Stimulated activated memory B cell treated with anti-CD40 and anti-IgM and Interleukin-4, amounts not matched to agents 10 μg/mL and 1 μg/mL and 100 μg/mL, for 72 hours (primary cell): ENCODE measurements at regions not wholly inside any gene's neighbourhood (a gene's known extent, or its start where the extent isn't known, plus 50 kb on each side); places are given as distances from the start of the nearest gene placed in this dataset.
"Not testable (repeated sequence)": the region's sequence is repeated elsewhere in the genome, so short reads cannot be mapped to it uniquely, and the experiment has no call there.

Experiments
- ATAC-seq: fragments of 150-1000 bp; cut with Tn5 transposase; 2 replicates; pipeline ENCODE4 v1.10.0; 2021
- H3K27ac Mint-ChIP-seq: one replicate; pipeline ENCODE4 v1.8.0; 2022; ENCODE audit warnings: mild to moderate bottlenecking, mixed read lengths
- H3K27me3 Mint-ChIP-seq: one replicate; pipeline ENCODE4 v1.8.0; 2022; ENCODE audit warnings: mixed read lengths
- H3K36me3 Mint-ChIP-seq: one replicate; pipeline ENCODE4 v1.8.0; 2022; ENCODE audit warnings: mixed read lengths
- H3K4me1 Mint-ChIP-seq: one replicate; pipeline ENCODE4 v1.8.0; 2022; ENCODE audit warnings: mixed read lengths
- H3K4me3 Mint-ChIP-seq: one replicate; pipeline ENCODE4 v1.8.0; 2022; ENCODE audit warnings: mild to moderate bottlenecking, moderate library complexity, mixed read lengths
- H3K9me3 Mint-ChIP-seq: one replicate; pipeline ENCODE4 v1.8.0; 2022; ENCODE audit warnings: mixed read lengths

DNA sequence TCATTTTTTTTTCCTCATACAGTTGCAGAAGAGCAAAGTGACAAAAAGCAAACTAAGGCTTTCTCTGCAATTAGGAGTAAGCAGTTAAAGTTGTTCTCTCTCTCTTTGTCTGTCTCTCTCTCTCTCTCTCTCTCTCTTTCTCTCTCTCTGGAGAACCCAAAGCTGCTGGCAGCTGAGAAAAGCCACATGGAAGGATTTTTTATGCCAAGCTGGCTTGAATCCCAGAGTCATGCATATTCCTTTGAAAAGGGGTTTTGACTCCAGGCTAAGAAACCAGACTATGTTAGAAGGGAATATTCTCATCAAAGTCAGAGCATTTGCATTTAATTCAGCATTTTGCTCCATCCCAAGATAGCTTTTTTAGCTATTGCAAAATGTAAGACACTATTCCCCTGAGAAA lies 1114.2 kb upstream of the GOT2 start:
- Mint-ChIP-seq H3K4me1 (no peaks in the 10 kb centered on the region), H3K27ac (no peak overlapping the region), H3K27me3 (no peaks in the 10 kb centered on the region), H3K36me3 (no peaks in the 10 kb centered on the region), H3K9me3 (peaks cover 13% of the 10 kb centered on the region), H3K4me3 (no peak overlapping the region)
- no peak for ATAC-seq

DNA sequence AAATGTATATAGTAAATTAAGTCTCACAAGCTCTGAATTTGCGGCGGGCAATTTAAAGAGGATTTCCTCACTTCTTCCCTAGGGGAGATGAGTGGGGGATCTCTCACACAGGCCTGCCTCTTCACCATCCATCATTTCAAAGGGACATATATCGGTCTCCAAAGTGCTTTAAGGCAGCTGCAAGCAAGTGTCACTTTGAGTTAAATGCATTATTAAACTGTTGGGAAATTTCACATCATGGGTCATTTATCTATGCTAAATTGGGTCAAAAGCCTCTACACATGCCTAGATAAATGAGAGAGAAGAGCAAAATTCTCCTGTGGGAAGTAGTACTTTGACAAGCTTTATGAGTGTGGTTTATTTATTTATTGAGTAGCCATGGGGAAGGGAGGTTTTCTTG lies 1106.1 kb upstream of the GOT2 start:
- Mint-ChIP-seq H3K27ac (no peak overlapping the region), H3K4me1 (no peaks in the 10 kb centered on the region), H3K27me3 (no peaks in the 10 kb centered on the region), H3K36me3 (no peaks in the 10 kb centered on the region), H3K9me3 (peaks cover 23% of the 10 kb centered on the region), H3K4me3 (no peak overlapping the region)
- no peak for ATAC-seq

DNA sequence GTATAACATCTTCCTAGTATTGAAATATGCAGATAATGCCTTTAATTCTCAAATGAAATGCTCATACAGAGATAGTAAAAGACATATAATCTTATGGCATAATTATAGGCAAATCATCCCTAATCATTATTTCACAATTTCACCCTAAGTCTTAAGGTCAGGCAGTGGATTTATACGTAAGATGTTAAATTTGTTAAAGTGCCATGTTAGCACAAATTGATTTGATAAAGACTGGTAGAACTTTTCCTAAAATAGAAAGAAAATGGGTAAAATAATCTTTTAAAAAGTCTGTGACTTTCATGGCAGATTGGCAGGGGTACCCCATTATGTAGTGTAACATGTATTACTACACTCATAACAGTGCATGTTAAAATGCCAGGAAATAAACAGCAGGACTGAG lies 1092.7 kb upstream of the GOT2 start:
- H3K36me3 Mint-ChIP-seq, result no peaks in the 10 kb centered on the region
- H3K27ac Mint-ChIP-seq, result no peak overlapping the region
- peaks cover 12% of the 10 kb centered on the region for H3K9me3 Mint-ChIP-seq
- H3K4me3 Mint-ChIP-seq, result no peak overlapping the region
- no peak for ATAC-seq
- no peaks in the 10 kb centered on the region for H3K27me3 Mint-ChIP-seq
- no peaks in the 10 kb centered on the region for H3K4me1 Mint-ChIP-seq

DNA sequence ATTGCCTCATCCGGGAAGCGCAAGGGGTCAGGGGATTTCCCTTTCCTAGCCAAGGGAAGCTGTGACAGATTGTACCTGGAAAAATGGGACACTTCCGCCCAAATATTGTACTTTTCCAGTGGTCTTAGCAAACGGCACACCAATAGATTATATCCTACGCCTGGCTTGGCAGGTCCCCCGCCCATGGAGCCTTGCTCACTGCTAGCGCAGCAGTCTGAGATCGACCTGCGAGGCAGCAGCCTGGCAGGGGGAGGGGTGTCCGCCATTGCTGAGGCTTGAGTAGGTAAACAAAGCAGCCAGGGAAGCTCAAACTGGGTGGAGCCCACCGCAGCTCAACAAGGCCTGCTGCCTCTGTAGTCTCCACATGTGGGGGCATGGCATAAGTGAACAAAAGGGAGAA lies 1075.4 kb upstream of the GOT2 start:
- ATAC-seq, H3K36me3 Mint-ChIP-seq, H3K9me3 Mint-ChIP-seq, H3K4me1 Mint-ChIP-seq, H3K4me3 Mint-ChIP-seq, H3K27ac Mint-ChIP-seq, H3K27me3 Mint-ChIP-seq: not testable (repeated sequence)

DNA sequence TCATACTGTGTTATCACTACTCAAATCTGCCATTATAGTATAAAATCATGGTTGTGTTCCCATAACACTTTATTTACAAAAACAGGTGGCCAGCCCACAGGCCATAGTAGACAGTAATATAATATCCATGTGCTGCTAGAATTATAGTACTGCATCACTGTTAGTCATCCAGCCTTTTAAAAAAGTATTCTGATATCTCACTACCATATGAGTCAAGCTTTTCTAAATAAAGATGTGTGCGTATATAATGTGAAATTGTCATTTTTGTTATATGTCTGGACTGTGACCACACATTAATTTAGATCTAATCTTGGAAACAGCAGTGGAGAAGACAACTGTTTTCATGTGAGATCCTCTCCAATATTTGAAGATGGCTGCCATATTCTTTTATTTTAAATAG lies 1049.1 kb upstream of the GOT2 start:
- no peak overlapping the region for H3K27ac Mint-ChIP-seq
- no peaks in the 10 kb centered on the region for H3K4me1 Mint-ChIP-seq
- H3K27me3 Mint-ChIP-seq, result no peaks in the 10 kb centered on the region
- H3K36me3 Mint-ChIP-seq, result no peaks in the 10 kb centered on the region
- H3K9me3 Mint-ChIP-seq, result peaks cover 19% of the 10 kb centered on the region
- H3K4me3 Mint-ChIP-seq, result no peak overlapping the region
- ATAC-seq, result no peak

DNA sequence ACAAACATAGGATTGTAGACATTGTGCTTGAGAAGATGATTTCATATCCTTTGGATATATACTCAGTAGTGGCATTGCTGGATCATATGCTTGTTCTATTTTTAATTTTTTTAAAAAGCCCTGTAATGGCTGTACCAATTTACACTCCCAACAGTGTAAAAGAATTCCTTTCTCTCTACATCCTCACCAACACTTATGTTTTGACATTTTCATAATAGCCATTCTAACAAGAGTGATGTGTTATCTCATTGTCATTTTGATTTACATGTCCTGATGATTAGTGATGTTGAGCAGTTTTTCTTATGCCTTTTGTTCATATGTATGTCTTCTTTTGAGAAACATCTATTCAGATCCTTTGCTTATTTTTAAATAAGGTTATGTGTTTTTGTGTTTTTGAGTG lies 1039.2 kb upstream of the GOT2 start:
- Mint-ChIP-seq H3K36me3 (no peaks in the 10 kb centered on the region), H3K9me3 (peaks cover 4% of the 10 kb centered on the region), H3K27me3 (no peaks in the 10 kb centered on the region), H3K4me1 (no peaks in the 10 kb centered on the region), H3K4me3 (no peak overlapping the region), H3K27ac (no peak overlapping the region)
- ATAC-seq, result no peak

DNA sequence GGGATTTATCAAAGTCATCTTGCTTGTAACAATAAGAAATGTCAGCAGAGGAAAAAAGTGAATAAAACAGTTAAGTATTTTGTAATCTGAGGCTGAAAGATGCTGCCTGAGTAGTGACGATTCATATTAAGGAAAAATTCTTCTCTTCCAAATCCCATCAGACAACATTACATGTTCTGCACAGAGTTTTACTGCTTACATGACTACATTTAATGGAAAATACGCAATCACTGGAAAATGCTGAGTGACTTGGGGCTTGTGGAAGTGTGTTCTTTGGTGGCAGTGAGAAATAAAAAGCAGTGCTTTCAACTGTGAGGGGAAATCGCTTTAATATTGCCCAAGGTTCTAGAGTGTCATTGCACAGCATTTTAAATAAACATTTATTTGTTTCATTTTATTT lies 1025.2 kb upstream of the GOT2 start:
- Mint-ChIP-seq H3K36me3 (no peaks in the 10 kb centered on the region), H3K27ac (no peak overlapping the region), H3K4me3 (no peak overlapping the region), H3K27me3 (no peaks in the 10 kb centered on the region), H3K4me1 (no peaks in the 10 kb centered on the region), H3K9me3 (peaks cover 14% of the 10 kb centered on the region)
- ATAC-seq, result no peak

DNA sequence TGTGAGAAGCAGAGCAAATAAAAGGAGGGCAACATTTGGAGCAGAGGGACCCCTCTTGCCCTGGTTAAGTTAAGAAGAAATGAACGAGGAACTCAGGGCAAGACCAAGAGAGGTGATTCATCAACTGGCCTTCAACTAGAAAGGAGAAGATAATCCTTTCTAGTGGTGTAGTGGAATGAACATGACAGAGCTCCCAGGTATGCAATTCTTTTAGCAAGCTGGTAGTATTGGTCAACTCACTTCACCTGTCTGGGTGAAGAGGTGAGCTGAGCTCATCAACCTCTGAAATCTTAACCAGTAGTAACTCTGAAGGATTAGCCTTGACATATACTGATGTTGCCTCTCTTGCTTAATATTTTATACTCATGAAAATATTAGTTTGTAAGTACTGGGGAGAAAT lies 1024.7 kb upstream of the GOT2 start:
- H3K4me1 Mint-ChIP-seq, result no peaks in the 10 kb centered on the region

DNA sequence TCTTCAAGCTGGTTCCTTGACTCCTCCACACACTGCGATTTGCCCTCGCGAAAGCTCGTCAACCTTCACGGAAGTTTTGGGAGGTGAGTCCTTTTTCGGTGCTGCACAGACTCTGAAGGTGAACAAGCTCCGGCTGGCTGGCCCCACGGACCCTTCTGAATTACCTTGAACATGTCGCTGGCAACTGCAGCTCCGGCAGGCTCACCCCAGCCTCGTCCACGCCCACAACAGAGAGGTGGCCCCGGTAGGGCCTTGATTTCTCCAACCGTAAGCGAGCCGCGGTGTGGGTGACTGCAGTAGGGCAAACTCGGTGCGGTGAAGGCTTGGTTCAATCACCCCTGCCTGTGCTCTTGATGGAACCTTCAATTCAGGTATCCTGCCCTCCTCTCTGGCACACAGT lies 1020.7 kb upstream of the GOT2 start:
- Mint-ChIP-seq H3K27me3 (no peaks in the 10 kb centered on the region), H3K9me3 (peaks cover 4% of the 10 kb centered on the region), H3K4me3 (no peak overlapping the region), H3K36me3 (no peaks in the 10 kb centered on the region), H3K4me1 (no peaks in the 10 kb centered on the region), H3K27ac (no peak overlapping the region)
- ATAC-seq, result no peak

More for the DNA sequence above, 1024.7 kb upstream of the GOT2 start:
- no peak for ATAC-seq
- H3K36me3 Mint-ChIP-seq, result no peaks in the 10 kb centered on the region
- no peak overlapping the region for H3K4me3 Mint-ChIP-seq
- H3K27ac Mint-ChIP-seq, result no peak overlapping the region
- no peaks in the 10 kb centered on the region for H3K27me3 Mint-ChIP-seq
- peaks cover 14% of the 10 kb centered on the region for H3K9me3 Mint-ChIP-seq

DNA sequence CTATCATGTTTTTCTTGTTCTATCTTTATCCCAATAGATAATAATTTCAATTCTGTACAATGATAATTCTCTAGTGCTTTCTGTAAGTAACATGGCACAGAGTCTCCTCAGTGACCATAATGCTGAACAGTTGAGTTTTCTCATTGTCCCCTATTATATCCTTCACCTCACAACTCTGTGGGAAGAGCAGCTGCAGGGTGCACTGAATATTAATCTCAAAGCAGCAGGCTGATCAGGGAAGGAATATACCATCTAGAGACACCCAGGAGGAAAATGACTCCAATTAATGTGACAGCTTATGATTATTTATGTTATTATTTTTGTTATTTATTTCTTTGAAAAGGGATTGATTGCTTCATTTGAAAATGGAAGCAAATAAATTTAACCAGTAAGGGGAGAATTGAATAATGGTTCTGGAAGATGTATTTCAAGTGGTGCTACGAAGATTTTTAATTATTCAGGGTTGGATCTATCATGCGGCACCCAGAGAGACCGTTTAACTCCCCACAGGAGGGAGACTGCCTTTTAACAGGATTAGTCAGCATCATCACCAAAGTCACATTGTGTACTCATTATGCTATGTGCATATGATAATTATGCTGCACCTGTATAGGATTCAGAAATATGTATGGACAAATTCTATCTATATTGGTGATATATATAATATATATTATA lies 1015.7 kb upstream of the GOT2 start:
- no peaks in the 10 kb centered on the region for H3K27me3 Mint-ChIP-seq
- H3K4me1 Mint-ChIP-seq, result no peaks in the 10 kb centered on the region
- H3K36me3 Mint-ChIP-seq, result no peaks in the 10 kb centered on the region
- no peak overlapping the region for H3K27ac Mint-ChIP-seq
- H3K9me3 Mint-ChIP-seq, result peaks cover 3% of the 10 kb centered on the region
- ATAC-seq, result no peak
- no peak overlapping the region for H3K4me3 Mint-ChIP-seq

DNA sequence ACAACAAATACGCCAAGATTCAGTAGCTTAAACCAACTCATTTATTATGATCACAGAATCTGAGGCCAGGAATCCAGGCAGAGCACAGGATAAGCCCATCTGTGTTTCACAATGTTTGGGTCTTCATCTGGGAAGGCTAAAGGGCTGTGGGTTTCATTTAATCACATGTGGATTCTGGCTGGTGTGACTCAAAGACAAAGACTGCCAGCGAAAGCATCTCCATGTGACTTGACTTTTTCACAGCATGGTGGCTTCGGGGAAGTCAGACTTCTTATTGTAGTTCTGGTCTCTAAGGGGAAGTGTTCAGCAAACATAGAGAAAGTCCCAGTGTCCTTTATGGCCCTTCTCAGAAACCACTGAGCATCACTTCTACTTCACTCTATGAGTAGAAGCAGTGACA lies 1014.4 kb upstream of the GOT2 start:
- Mint-ChIP-seq H3K4me1 (no peaks in the 10 kb centered on the region), H3K36me3 (no peaks in the 10 kb centered on the region), H3K9me3 (peaks cover 3% of the 10 kb centered on the region), H3K4me3 (no peak overlapping the region), H3K27ac (no peak overlapping the region), H3K27me3 (no peaks in the 10 kb centered on the region)
- ATAC-seq, result no peak

DNA sequence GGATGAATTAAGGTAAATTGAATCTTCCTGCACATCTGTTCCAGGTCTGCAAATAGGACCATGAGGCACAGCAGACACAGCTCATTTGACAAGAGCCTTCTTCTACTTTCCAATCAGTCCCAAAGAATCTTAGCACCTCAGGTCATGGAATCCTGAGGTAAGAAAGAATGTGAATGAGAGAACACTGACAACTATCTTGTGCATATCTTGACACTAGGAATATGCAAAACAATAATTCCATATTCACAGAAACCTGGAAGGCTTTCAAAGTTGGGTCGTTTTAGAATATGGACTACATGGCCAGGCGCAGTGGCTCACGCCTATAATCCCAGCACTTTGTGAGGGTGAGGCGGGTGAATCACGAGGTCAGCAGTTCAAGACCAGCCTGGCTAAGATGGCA lies 1009.4 kb upstream of the GOT2 start:
- H3K36me3 Mint-ChIP-seq, result no peaks in the 10 kb centered on the region
- peaks cover 5% of the 10 kb centered on the region for H3K9me3 Mint-ChIP-seq
- no peak overlapping the region for H3K27ac Mint-ChIP-seq
- no peak overlapping the region for H3K4me3 Mint-ChIP-seq
- no peak for ATAC-seq
- H3K4me1 Mint-ChIP-seq, result no peaks in the 10 kb centered on the region
- H3K27me3 Mint-ChIP-seq, result no peaks in the 10 kb centered on the region

DNA sequence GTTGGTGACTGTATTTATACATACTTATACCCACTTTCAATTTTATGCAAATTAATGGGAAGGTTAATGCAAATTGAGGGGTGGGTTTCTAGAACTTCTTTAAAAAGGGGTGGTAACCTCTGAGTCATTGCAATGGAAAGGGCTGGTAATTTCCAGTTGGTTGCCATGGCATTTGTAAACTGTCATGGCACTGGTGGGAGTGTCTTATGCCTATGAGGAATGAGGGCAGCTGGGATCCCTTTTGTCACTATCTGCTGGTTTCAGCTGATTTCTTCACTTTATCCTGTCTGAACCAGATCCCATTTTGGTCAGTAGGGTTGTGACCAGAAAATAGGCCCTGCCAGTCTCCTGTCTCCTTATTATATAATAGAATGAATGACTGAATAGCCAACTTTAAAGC lies 1006.7 kb upstream of the GOT2 start:
- no peak overlapping the region for H3K27ac Mint-ChIP-seq
- no peak for ATAC-seq
- H3K27me3 Mint-ChIP-seq, result no peaks in the 10 kb centered on the region
- H3K9me3 Mint-ChIP-seq, result peaks cover 2% of the 10 kb centered on the region
- no peak overlapping the region for H3K4me3 Mint-ChIP-seq
- H3K4me1 Mint-ChIP-seq, result no peaks in the 10 kb centered on the region
- H3K36me3 Mint-ChIP-seq, result no peaks in the 10 kb centered on the region

DNA sequence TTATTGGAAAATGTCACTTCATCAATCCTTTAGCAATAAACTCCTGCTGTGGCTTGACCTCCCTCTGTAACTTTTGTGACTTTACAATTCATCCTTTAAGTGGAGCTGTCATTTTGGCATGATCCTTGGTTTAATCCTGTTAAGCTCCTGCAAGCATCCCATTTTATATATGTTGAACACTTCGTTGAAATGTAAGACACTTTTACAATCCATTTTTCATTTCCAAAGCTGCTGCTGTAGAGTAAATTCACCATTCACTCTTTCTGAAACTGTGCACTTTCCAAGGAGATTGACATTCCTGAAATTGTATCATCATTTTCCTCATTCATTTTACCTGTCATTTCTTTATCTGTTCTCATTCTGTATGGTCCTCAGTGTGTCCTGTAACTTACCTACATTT lies 1003.2 kb upstream of the GOT2 start:
- ATAC-seq, result no peak
- Mint-ChIP-seq H3K4me1 (no peaks in the 10 kb centered on the region), H3K36me3 (no peaks in the 10 kb centered on the region), H3K4me3 (no peak overlapping the region), H3K9me3 (no peaks in the 10 kb centered on the region), H3K27ac (no peak overlapping the region), H3K27me3 (no peaks in the 10 kb centered on the region)

DNA sequence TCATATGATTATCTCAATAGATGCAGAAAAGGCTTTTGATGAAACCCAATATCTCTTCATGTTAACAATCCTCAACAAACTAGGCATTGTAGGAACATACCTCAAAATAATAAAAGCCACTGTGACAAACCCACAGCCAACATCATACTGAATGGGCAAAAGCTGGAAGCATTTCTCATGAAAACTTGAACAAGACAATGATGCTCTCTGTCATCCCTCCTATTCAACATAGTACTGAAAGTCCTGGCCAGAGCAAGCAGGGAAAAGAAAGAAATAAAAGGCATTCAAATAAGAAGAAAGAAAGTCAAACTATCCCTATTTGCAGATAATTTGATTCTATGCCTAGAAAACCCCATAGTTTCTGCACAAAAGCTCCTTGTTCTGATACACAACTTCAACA lies 999.2 kb upstream of the GOT2 start:
- no peaks in the 10 kb centered on the region for H3K27me3 Mint-ChIP-seq
- no peaks in the 10 kb centered on the region for H3K36me3 Mint-ChIP-seq
- ATAC-seq, result no peak
- peaks cover 4% of the 10 kb centered on the region for H3K9me3 Mint-ChIP-seq
- no peak overlapping the region for H3K4me3 Mint-ChIP-seq
- H3K27ac Mint-ChIP-seq, result no peak overlapping the region
- H3K4me1 Mint-ChIP-seq, result no peaks in the 10 kb centered on the region

DNA sequence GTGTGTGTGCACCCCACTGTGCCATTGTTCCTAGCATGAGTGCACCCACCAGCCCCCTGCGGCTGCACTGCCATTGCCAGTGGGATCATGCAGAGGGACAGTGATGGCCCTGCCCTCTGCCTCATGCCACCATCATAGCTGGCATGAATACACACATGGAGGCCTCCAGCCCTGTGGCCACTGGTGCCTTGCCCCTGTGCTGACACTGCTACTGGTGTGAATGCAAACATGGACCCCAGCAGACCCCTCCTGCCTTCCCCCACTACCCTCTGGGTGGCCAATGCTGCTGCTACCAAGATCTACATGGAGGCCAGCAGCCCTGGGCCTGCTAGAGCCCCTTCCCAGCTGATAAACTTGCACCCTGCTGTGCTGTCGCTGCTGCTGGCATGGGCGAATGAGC lies 995.5 kb upstream of the GOT2 start:
- no peak for ATAC-seq
- Mint-ChIP-seq H3K27me3 (no peaks in the 10 kb centered on the region), H3K27ac (no peak overlapping the region), H3K4me3 (no peak overlapping the region), H3K36me3 (no peaks in the 10 kb centered on the region), H3K4me1 (no peaks in the 10 kb centered on the region), H3K9me3 (peaks cover 10% of the 10 kb centered on the region)

DNA sequence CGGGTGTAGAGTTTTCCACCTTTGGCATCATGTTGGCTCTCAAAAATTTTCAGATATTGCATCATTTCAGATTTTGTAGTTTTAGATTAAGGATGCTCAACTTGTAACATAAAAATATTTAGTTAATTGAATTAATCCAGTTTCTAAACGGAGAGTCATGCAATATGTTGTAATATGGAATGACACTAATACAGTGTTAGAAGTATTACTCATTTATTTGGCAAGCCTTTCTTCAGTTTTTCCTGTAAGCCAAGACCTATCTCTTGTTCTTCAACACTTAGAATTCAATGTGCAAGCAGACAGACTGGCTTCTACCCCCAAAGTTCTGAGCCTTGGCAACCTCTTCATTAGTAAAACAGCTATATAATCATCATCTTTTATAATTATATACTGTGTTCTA lies 985.0 kb upstream of the GOT2 start:
- H3K36me3 Mint-ChIP-seq, result no peaks in the 10 kb centered on the region
- H3K27me3 Mint-ChIP-seq, result no peaks in the 10 kb centered on the region
- H3K4me3 Mint-ChIP-seq, result no peak overlapping the region
- H3K27ac Mint-ChIP-seq, result no peak overlapping the region
- ATAC-seq, result no peak
- no peaks in the 10 kb centered on the region for H3K9me3 Mint-ChIP-seq
- no peaks in the 10 kb centered on the region for H3K4me1 Mint-ChIP-seq
